ENCODE measurements at regions not wholly inside any gene's neighbourhood (a gene's known extent, or its start where the extent isn't known, plus 50 kb on each side); places are given as distances from the start of the nearest gene placed in this dataset.

GRCh38 chr2:66239655-66240054, 195.3 kb upstream of the MEIS1 start:
- no peak overlapping the region for H3K9ac ChIP-seq
- H4K20me1 ChIP-seq (ENCODE audit: insufficient read depth), result no peaks in the 10 kb centered on the region
- H3K79me2 ChIP-seq (ENCODE audit: insufficient read depth), result no peaks in the 10 kb centered on the region
- H3K9me3 ChIP-seq, result no peaks in the 10 kb centered on the region
- POLR2A ChIA-PET, result no interaction called here
- no peak for DNase-seq
- H3K4me3 ChIP-seq (ENCODE audit: low read depth in 2 of 2, low read length in 1 of 2), result no peak overlapping the region
- TF ChIP-seq MXI1 (IDR thresholded peaks at IDR 0.05; ENCODE audit: low read depth, low read length), result no peak
- TF ChIP-seq TCF12 (IDR thresholded peaks at IDR 0.05), result no peak
- TF ChIP-seq USF1 (IDR thresholded peaks at IDR 0.05; ENCODE audit: borderline replicate concordance, low read depth), result no peak
- no peak for TF ChIP-seq TAF1 (IDR thresholded peaks at IDR 0.05; ENCODE audit: borderline replicate concordance, low read depth, low read length)
- no peak for TF ChIP-seq POLR2AphosphoS5 (IDR thresholded peaks at IDR 0.05; ENCODE audit: low read depth, low read length)
- H3K27me3 ChIP-seq (ENCODE audit: insufficient read depth), result no peaks in the 10 kb centered on the region
- H3K4me2 ChIP-seq, result no peak overlapping the region
- no peaks in the 10 kb centered on the region; a peak in 1 of 4 replicates for H3K4me1 ChIP-seq (ENCODE audit: control insufficient read depth in 1 of 2, insufficient read depth in 2 of 2, low read depth in 1 of 2, low read length in 1 of 2)
- 31% methylated on average over 7 of the region's 7 CpGs for WGBS (ENCODE audit: low lambda C conversion rate)
- H3K27ac ChIP-seq (ENCODE audit: low read depth in 2 of 2, low read length in 1 of 2), result no peak overlapping the region
- CTCF ChIA-PET, result no interaction called here
- no peaks in the 10 kb centered on the region for H3K36me3 ChIP-seq (replicated peaks in 1 of 2; ENCODE audit: control insufficient read depth in 1 of 2, insufficient read depth in 2 of 2, low read length in 1 of 2)
- H3F3A ChIP-seq (replicated peaks; ENCODE audit: insufficient read depth), result no peaks in the 10 kb centered on the region
- H3K9me2 ChIP-seq, result no peaks in the 10 kb centered on the region
- H2AFZ ChIP-seq (ENCODE audit: low read depth), result no peak overlapping the region

GRCh38 chr2:66237803-66238379, 197.0 kb upstream of the MEIS1 start:
- H3K36me3 ChIP-seq (replicated peaks in 1 of 2; ENCODE audit: control insufficient read depth in 1 of 2, insufficient read depth in 2 of 2, low read length in 1 of 2), result no peaks in the 10 kb centered on the region
- no peaks in the 10 kb centered on the region for H4K20me1 ChIP-seq (ENCODE audit: insufficient read depth)
- no peak overlapping the region for H3K9ac ChIP-seq
- DNase-seq, result no peak
- WGBS (ENCODE audit: low lambda C conversion rate), result 54% methylated on average over 6 of the region's 6 CpGs
- POLR2A ChIA-PET, result no interaction called here
- H3K79me2 ChIP-seq (ENCODE audit: insufficient read depth), result no peaks in the 10 kb centered on the region
- H3K4me2 ChIP-seq, result no peak overlapping the region
- H3F3A ChIP-seq (replicated peaks; ENCODE audit: insufficient read depth), result no peaks in the 10 kb centered on the region
- H3K4me3 ChIP-seq (ENCODE audit: low read depth in 2 of 2, low read length in 1 of 2), result no peak overlapping the region
- no peaks in the 10 kb centered on the region for H3K9me3 ChIP-seq
- no peaks in the 10 kb centered on the region for H3K27me3 ChIP-seq (ENCODE audit: insufficient read depth)
- no peaks in the 10 kb centered on the region for H3K9me2 ChIP-seq
- CTCF ChIA-PET, result interaction anchor here (1.1 kb wide), 1 partner anchor 13 kb away, joined by 5 read pairs; no protein-coding TSS in a partner anchor
- H3K4me1 ChIP-seq (ENCODE audit: control insufficient read depth in 1 of 2, insufficient read depth in 2 of 2, low read depth in 1 of 2, low read length in 1 of 2), result no peaks in the 10 kb centered on the region; a peak in 1 of 4 replicates
- no peak overlapping the region for H3K27ac ChIP-seq (ENCODE audit: low read depth in 2 of 2, low read length in 1 of 2)
- TF ChIP-seq RFX5 (IDR thresholded peaks at IDR 0.05; ENCODE audit: low read length), result no peak
- TF ChIP-seq EZH2phosphoT487 (IDR thresholded peaks at IDR 0.05; ENCODE audit: borderline replicate concordance, low read depth), result no peak
- TF ChIP-seq, protein P1, sequence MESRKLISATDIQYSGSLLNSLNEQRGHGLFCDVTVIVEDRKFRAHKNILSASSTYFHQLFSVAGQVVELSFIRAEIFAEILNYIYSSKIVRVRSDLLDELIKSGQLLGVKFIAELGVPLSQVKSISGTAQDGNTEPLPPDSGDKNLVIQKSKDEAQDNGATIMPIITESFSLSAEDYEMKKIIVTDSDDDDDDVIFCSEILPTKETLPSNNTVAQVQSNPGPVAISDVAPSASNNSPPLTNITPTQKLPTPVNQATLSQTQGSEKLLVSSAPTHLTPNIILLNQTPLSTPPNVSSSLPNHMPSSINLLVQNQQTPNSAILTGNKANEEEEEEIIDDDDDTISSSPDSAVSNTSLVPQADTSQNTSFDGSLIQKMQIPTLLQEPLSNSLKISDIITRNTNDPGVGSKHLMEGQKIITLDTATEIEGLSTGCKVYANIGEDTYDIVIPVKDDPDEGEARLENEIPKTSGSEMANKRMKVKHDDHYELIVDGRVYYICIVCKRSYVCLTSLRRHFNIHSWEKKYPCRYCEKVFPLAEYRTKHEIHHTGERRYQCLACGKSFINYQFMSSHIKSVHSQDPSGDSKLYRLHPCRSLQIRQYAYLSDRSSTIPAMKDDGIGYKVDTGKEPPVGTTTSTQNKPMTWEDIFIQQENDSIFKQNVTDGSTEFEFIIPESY (IDR thresholded peaks at IDR 0.05; ENCODE audit: borderline replicate concordance, low read depth), result no peak
- no peak for TF ChIP-seq JUND (IDR thresholded peaks at IDR 0.05)
- TF ChIP-seq, protein P2, sequence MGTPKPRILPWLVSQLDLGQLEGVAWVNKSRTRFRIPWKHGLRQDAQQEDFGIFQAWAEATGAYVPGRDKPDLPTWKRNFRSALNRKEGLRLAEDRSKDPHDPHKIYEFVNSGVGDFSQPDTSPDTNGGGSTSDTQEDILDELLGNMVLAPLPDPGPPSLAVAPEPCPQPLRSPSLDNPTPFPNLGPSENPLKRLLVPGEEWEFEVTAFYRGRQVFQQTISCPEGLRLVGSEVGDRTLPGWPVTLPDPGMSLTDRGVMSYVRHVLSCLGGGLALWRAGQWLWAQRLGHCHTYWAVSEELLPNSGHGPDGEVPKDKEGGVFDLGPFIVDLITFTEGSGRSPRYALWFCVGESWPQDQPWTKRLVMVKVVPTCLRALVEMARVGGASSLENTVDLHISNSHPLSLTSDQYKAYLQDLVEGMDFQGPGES (IDR thresholded peaks at IDR 0.05; ENCODE audit: low read depth, low read length), result no peak
- TF ChIP-seq SMC3 (IDR thresholded peaks at IDR 0.05; ENCODE audit: low read depth, low read length), result no peak
- H2AFZ ChIP-seq (ENCODE audit: low read depth), result no peak overlapping the region
